ENCODE measurements at regions not wholly inside any gene's neighbourhood (a gene's known extent, or its start where the extent isn't known, plus 50 kb on each side); places are given as distances from the start of the nearest gene placed in this dataset.

DNA sequence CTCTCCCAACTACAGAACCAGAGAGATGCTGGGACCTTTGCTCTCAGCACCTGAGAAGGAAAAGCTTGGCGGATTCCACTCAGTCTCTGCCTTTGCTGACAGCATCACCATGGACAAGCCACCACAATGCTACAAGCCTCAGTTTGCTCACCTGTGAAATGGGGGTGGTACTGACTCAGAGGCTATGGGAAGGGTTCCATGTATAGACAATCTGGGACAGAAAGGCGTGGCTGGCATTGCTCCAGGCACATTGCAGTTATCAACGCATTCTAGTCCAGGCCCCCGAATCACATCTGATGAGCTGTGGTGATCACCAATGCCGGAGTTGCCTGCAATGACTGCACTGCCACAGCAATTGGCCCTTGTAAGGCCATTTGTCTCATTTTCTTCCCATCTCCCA, 72.6 kb downstream of the ISX start:
- Histone ChIP-seq H3K27me3 (ENCODE audit: insufficient read depth, low read length) (no peaks in the 10 kb centered on the region), H2BK12ac (ENCODE audit: low read length) (no peak overlapping the region), H2AFZ (ENCODE audit: insufficient read depth, low read length, poor library complexity) (no peak overlapping the region), H3K18ac (ENCODE audit: low read length) (no peak overlapping the region), H3K9ac (ENCODE audit: low read length) (no peak overlapping the region), H3K4me1 (ENCODE audit: control insufficient read depth in 1 of 2, insufficient read depth in 2 of 2, low read length in 2 of 2) (no peaks in the 10 kb centered on the region), H3K4ac (ENCODE audit: low read depth, low read length) (no peak overlapping the region), H3K4me2 (ENCODE audit: low read length) (no peak overlapping the region), H2BK120ac (ENCODE audit: insufficient read depth, low read length, poor library complexity) (no peak overlapping the region), H3K36me3 (ENCODE audit: control insufficient read depth in 1 of 2, insufficient read depth in 2 of 2, low read length in 2 of 2) (no peaks in the 10 kb centered on the region), H4K8ac (ENCODE audit: low read depth, low read length) (no peak overlapping the region), H3K14ac (ENCODE audit: low read length) (no peak overlapping the region), H3K79me1 (ENCODE audit: low read length) (no peaks in the 10 kb centered on the region), H3K23ac (ENCODE audit: low read length) (no peak overlapping the region), H2BK5ac (ENCODE audit: low read depth, low read length, poor library complexity) (no peak overlapping the region), H3K9me3 (ENCODE audit: insufficient read depth, low read depth, low read length) (no peaks in the 10 kb centered on the region), H3K27ac (ENCODE audit: low read depth, low read length) (no peak overlapping the region), H3K79me2 (ENCODE audit: control insufficient read depth, insufficient read depth, low read length, poor library complexity) (no peaks in the 10 kb centered on the region), H4K12ac (ENCODE audit: low read depth, low read length) (no peak overlapping the region), H4K91ac (ENCODE audit: low read depth, low read length) (no peak overlapping the region), H3K4me3 (ENCODE audit: low read depth, low read length) (no peak overlapping the region), H2AK5ac (ENCODE audit: low read length) (no peak overlapping the region)
- DNase-seq = no peak
- WGBS (ENCODE audit: extremely low coverage, insufficient coverage, insufficient read length) = no CpG with 5 or more reads among the region's 5 CpGs

DNA sequence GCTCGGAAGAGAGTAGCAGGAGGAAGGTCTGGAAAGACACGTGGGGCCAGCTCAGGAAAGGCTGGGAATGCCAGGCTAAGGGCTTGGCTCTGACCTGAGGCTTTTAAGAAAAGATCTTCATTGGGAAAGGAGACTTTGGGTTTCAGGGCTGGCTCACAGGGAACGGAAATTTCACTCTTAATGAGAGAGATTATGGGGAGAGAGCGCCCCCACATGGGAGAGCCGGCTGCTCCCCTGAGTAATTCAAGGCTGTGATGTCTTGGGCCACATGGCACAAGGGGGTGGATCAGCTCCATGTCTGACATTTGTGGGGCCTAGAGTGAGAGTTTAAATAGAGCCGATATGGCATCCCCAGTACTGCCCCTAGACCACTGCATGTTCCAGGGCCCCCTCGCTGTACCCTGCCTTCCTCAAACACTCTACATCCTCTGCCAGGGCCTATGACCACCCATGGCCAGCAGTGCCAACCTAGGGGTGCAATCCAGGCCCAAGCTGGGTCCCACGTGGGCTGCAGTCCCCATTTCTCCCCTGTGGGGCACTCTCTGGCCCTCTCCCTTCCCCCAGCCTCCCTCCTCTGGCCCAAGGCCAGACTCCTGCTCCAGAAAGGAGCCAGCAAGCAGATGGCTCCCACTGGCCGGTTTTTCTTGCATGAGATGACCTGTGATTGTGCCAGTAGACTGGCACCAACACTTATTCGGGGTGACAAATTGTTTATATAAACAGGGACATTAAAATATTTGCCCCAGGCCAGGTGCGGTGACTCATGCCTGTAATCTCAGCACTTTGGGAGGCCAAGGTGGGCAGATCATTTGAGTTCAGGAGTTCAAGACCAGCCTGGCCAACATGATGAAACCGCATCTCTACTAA, 75.2 kb downstream of the ISX start:
- Histone ChIP-seq H2BK120ac (ENCODE audit: insufficient read depth, low read length, poor library complexity) (no peak overlapping the region), H3K9me3 (ENCODE audit: insufficient read depth, low read depth, low read length) (no peaks in the 10 kb centered on the region), H3K18ac (ENCODE audit: low read length) (no peak overlapping the region), H3K27ac (ENCODE audit: low read depth, low read length) (no peak overlapping the region), H2BK12ac (ENCODE audit: low read length) (no peak overlapping the region), H4K12ac (ENCODE audit: low read depth, low read length) (no peak overlapping the region), H3K4me3 (ENCODE audit: low read depth, low read length) (no peak overlapping the region), H3K79me2 (ENCODE audit: control insufficient read depth, insufficient read depth, low read length, poor library complexity) (no peaks in the 10 kb centered on the region), H3K4me1 (ENCODE audit: control insufficient read depth in 1 of 2, insufficient read depth in 2 of 2, low read length in 2 of 2) (no peaks in the 10 kb centered on the region), H3K79me1 (ENCODE audit: low read length) (no peaks in the 10 kb centered on the region), H3K9ac (ENCODE audit: low read length) (no peak overlapping the region), H2AFZ (ENCODE audit: insufficient read depth, low read length, poor library complexity) (no peak overlapping the region), H3K14ac (ENCODE audit: low read length) (no peak overlapping the region), H4K91ac (ENCODE audit: low read depth, low read length) (no peak overlapping the region), H3K27me3 (ENCODE audit: insufficient read depth, low read length) (no peaks in the 10 kb centered on the region), H3K4me2 (ENCODE audit: low read length) (no peak overlapping the region), H3K4ac (ENCODE audit: low read depth, low read length) (no peak overlapping the region), H3K23ac (ENCODE audit: low read length) (no peak overlapping the region), H2BK5ac (ENCODE audit: low read depth, low read length, poor library complexity) (no peak overlapping the region), H2AK5ac (ENCODE audit: low read length) (no peak overlapping the region), H3K36me3 (ENCODE audit: control insufficient read depth in 1 of 2, insufficient read depth in 2 of 2, low read length in 2 of 2) (no peaks in the 10 kb centered on the region), H4K8ac (ENCODE audit: low read depth, low read length) (no peak overlapping the region)
- WGBS (ENCODE audit: extremely low coverage, insufficient coverage, insufficient read length) = no CpG with 5 or more reads among the region's 12 CpGs
- no peak for DNase-seq

DNA sequence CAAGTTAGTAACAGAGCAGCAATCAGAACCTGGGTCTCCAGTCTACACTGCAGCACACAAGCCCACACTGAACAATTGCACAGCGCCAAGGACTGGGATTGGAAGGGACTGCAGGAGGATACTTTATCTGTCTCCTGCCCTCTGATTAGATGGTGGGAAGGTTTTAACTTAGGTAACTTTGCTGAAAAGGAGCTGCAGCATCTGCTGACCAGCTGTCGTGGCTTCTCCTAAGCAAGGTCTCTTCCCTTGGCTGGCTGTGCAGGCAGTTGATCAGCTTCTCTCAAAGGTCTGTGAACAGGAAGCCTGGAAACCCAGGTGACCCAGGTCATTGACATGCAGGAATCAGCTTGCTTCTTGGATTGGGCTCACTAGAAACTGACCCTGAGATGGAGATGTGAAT, 82.4 kb downstream of the ISX start:
- no peak overlapping the region for H4K8ac ChIP-seq (ENCODE audit: low read depth, low read length)
- no peak overlapping the region for H2BK12ac ChIP-seq (ENCODE audit: low read length)
- H3K4ac ChIP-seq (ENCODE audit: low read depth, low read length) = no peak overlapping the region
- no peak overlapping the region for H4K12ac ChIP-seq (ENCODE audit: low read depth, low read length)
- DNase-seq = no peak
- H2AFZ ChIP-seq (ENCODE audit: insufficient read depth, low read length, poor library complexity) = no peak overlapping the region
- H3K4me1 ChIP-seq (ENCODE audit: control insufficient read depth in 1 of 2, insufficient read depth in 2 of 2, low read length in 2 of 2) = no peaks in the 10 kb centered on the region
- H3K23ac ChIP-seq (ENCODE audit: low read length) = no peak overlapping the region
- no peaks in the 10 kb centered on the region for H3K36me3 ChIP-seq (ENCODE audit: control insufficient read depth in 1 of 2, insufficient read depth in 2 of 2, low read length in 2 of 2)
- no peaks in the 10 kb centered on the region for H3K79me1 ChIP-seq (ENCODE audit: low read length)
- H3K4me3 ChIP-seq (ENCODE audit: low read depth, low read length) = no peak overlapping the region
- no peak overlapping the region for H2BK120ac ChIP-seq (ENCODE audit: insufficient read depth, low read length, poor library complexity)
- no peak overlapping the region for H4K91ac ChIP-seq (ENCODE audit: low read depth, low read length)
- no peaks in the 10 kb centered on the region for H3K79me2 ChIP-seq (ENCODE audit: control insufficient read depth, insufficient read depth, low read length, poor library complexity)
- no peak overlapping the region for H3K18ac ChIP-seq (ENCODE audit: low read length)
- H3K27me3 ChIP-seq (ENCODE audit: insufficient read depth, low read length) = no peaks in the 10 kb centered on the region
- H3K27ac ChIP-seq (ENCODE audit: low read depth, low read length) = no peak overlapping the region
- no peak overlapping the region for H2BK5ac ChIP-seq (ENCODE audit: low read depth, low read length, poor library complexity)
- H3K14ac ChIP-seq (ENCODE audit: low read length) = no peak overlapping the region
- no peak overlapping the region for H3K9ac ChIP-seq (ENCODE audit: low read length)
- no peak overlapping the region for H3K4me2 ChIP-seq (ENCODE audit: low read length)
- no CpG with 5 or more reads among the region's 2 CpGs for WGBS (ENCODE audit: extremely low coverage, insufficient coverage, insufficient read length)
- H3K9me3 ChIP-seq (ENCODE audit: insufficient read depth, low read depth, low read length) = no peaks in the 10 kb centered on the region
- no peak overlapping the region for H2AK5ac ChIP-seq (ENCODE audit: low read length)

DNA sequence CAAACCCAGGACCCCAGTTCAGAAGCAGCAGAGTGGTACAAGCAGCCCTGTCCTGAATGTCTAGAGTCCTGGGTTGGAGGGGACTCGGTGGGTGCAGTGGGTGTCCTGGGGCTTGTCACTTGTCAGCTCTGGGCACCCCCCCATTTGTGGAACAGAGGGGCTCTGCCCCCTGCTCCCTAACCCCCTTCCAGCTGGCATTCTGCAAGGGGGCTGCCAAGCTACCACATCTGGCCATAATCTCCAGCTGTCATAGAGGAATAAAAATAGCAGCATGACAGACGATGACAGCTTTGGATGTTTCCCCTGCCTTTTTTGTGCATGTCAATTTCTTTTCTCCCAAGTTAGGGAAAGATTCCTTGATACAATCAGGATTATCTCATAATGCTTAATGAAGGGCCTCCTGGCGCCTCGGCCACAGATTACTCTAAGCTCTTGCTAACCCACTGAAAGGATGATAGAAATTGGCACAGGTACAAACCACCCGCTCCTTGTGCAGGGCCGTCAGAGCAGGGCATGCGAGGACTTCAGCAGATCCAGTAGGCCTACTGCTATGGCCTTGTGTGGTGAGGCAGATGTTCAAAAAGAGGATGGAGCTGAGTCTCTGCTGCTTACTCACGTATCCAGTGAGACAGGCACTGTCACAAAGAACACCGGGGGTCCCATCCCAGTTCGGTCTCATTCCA, 83.0 kb downstream of the ISX start:
- Histone ChIP-seq H4K12ac (ENCODE audit: low read depth, low read length) (no peak overlapping the region), H3K9me3 (ENCODE audit: insufficient read depth, low read depth, low read length) (no peaks in the 10 kb centered on the region), H3K14ac (ENCODE audit: low read length) (no peak overlapping the region), H3K4ac (ENCODE audit: low read depth, low read length) (no peak overlapping the region), H3K4me2 (ENCODE audit: low read length) (no peak overlapping the region), H2AFZ (ENCODE audit: insufficient read depth, low read length, poor library complexity) (no peak overlapping the region), H4K91ac (ENCODE audit: low read depth, low read length) (no peak overlapping the region), H2BK12ac (ENCODE audit: low read length) (no peak overlapping the region), H3K4me1 (ENCODE audit: control insufficient read depth in 1 of 2, insufficient read depth in 2 of 2, low read length in 2 of 2) (no peaks in the 10 kb centered on the region), H3K27ac (ENCODE audit: low read depth, low read length) (no peak overlapping the region), H3K23ac (ENCODE audit: low read length) (no peak overlapping the region), H3K4me3 (ENCODE audit: low read depth, low read length) (no peak overlapping the region), H2AK5ac (ENCODE audit: low read length) (no peak overlapping the region), H3K36me3 (ENCODE audit: control insufficient read depth in 1 of 2, insufficient read depth in 2 of 2, low read length in 2 of 2) (no peaks in the 10 kb centered on the region), H3K79me2 (ENCODE audit: control insufficient read depth, insufficient read depth, low read length, poor library complexity) (no peaks in the 10 kb centered on the region), H2BK5ac (ENCODE audit: low read depth, low read length, poor library complexity) (no peak overlapping the region), H3K9ac (ENCODE audit: low read length) (no peak overlapping the region), H2BK120ac (ENCODE audit: insufficient read depth, low read length, poor library complexity) (no peak overlapping the region), H4K8ac (ENCODE audit: low read depth, low read length) (no peak overlapping the region), H3K18ac (ENCODE audit: low read length) (no peak overlapping the region), H3K27me3 (ENCODE audit: insufficient read depth, low read length) (no peaks in the 10 kb centered on the region), H3K79me1 (ENCODE audit: low read length) (no peaks in the 10 kb centered on the region)
- DNase-seq = no peak
- no CpG with 5 or more reads among the region's 10 CpGs for whole genome bisulfite sequencing (ENCODE audit: extremely low coverage, insufficient coverage, insufficient read length)
